ENCODE measurements at regions not wholly inside any gene's neighbourhood (a gene's known extent, or its start where the extent isn't known, plus 50 kb on each side); places are given as distances from the start of the nearest gene placed in this dataset.

GRCh38 chr2:207459990-207460757, 69.6 kb upstream of the CREB1 start:
- DNase-seq: no peak

DNA sequence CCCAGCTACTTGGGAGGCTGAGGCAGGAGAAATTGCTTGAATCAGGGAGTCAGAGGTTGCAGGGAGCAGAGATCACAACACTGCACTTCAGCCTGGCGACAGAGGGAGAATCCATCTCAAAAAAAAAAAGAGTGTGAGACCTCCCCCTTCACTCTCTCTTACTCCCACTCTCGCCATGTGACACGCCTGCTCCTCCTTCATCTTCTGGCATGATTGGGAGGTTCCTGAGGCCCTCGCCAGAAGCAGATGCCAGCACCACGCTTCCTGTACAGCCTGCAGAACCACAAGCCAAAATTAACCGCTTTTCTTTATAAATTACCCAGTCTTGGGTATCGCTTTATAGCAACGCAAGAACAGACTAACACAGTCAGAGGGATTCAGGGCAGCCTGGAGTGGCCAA, 66.3 kb upstream of the CREB1 start:
- peak; percentile 27 for DNase-seq

GRCh38 chr2:207464007-207464406, 65.8 kb upstream of the CREB1 start:
- DNase-seq: no peak

- no peak for DNase-seq
These were observed 63.9 kb upstream of the CREB1 start for GRCh38 chr2:207465894-207466293.

DNA sequence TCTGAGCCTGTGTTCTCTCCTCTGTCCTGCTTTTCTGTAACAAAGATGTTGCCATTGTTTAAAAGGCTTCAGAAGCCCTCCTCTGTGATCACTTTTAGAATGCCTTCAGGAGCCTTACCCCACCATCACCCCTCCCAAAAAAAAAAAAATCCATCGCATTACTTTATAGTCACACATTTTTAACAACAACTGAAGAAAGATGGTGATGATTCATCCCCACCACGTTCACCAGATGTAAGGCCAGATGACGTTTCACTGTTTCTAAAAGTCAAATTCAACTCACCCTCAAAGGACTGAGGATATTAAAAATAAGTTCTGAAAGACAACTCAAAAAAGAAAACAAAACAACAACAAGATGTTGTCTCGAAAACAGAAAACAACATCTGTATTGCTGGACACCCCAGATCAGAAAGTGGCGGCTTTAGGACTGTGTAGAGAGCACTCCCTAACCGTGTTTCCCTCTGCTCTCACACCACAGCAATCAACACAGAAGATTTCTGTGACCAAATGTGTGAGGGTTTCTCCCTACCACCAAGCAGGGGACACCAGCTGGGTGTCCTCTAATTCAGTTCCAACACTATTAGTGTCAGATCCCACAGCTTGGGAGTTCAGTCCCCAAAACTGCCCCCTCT, 61.9 kb upstream of the CREB1 start:
- no peak for DNase-seq

DNA sequence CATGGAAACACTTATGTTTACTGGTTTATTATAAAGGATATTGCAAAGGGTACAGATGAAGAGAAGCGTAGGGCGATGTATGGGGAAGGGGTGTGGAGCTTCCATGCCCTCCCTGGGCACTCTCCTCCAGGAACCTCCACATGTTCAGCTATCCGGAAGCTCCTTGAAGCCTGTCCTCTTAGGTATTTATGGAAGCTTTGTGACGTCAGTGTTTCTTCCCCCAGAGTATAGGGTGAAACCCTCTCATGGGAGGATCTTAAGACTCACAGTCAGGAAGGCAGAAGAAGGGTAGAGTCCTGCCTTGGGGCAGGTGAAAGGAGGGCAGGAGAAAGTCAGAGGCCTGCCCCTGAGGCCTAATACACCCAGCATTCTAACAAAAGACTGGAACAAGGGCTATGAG, 61.3 kb upstream of the CREB1 start:
- no peak for DNase-seq

DNA sequence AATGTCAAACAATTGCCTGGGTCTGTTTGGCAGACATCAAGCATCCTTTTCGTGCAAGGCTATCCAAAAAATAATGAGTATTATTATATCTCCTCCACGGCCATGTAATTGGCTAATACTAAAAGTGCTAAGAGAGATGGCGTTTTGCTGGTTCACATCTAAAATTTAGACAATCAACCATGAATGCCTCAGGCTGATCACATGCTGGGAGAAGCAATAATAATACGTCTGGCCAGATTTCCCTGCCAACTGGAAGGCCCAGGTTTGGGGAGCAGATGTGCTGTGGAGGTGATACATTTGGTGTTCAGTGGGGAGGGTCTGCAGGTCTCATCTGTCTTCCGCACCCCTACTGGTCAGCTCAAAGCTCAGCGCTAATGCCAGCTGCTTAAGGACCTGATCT, 60.3 kb upstream of the CREB1 start:
- no peak for DNase-seq

GRCh38 chr2:207469943-207470729, 59.6 kb upstream of the CREB1 start:
- DNase-seq: no peak

GRCh38 chr2:207471261-207471660, 58.5 kb upstream of the CREB1 start:
- DNase-seq: no peak

GRCh38 chr2:207472343-207473048, 57.3 kb upstream of the CREB1 start:
- DNase-seq: no peak

- peak; percentile 90 for DNase-seq
These were observed 56.5 kb upstream of the CREB1 start for GRCh38 chr2:207473049-207473930.

DNA sequence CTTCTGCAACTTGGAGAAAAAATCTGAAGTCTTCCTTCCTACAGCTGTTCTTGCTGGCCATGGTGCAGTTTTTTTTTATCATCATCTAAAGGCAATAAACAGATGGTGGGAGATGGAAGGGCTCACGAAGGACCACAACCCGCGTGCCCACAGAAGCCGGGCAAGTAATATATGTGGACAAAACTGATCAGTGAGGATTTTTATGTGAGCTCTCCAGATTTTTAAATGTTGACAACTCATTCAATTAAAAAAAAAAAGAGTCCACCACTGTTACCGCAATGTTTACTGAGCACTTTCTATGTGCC, 55.9 kb upstream of the CREB1 start:
- no peak for DNase-seq

DNA sequence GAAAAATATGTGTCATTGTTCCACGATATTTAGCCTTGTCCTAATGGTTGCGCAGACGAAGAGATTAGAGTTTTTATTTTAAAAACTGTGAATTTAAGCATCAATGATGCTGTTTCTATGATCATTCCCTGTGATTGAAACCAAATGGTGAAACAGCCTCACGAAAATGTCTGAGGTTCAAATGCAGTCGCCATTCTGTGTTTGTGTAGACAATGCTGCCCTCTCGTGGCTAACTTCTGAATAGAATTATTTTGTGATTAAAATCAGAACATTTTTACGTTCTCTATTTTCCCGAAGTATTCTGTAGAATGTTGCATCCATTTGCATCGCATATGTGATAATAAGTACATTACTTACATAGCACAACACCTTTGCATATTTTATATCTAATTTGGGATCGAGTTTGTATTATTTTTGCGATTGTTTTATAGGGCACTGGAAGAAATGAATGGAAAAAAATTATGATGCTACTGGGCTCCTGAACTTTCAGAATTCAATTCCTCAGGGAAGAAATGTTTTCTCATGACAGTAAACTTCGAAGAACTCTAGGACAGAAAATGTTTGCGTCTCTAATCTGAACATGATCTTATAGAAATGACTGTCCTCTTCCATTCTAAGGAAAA, 54.8 kb upstream of the CREB1 start:
- peak; percentile 79 for DNase-seq

DNA sequence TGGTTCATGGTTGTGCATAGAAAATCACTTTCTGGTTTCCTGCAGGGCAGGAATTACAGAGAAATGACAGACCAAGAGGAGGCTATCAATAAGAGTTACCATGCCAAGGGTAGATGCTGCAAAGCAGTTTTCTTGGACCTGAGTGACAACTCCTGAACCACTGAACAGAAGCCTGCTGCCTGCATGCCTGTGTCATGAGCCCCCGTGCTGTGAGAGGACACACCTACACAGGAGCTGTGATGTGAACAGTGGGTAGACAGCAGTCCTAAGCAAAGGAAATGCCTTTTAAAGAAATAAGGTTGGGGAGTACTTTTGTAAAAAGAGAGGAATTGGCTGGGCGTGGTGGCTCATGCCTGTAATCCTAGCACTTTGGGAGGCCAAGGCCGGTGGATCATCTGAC, 54.2 kb upstream of the CREB1 start:
- DNase-seq: no peak

- DNase-seq: no peak
These were observed 51.9 kb upstream of the CREB1 start for GRCh38 chr2:207477896-207478295.

GRCh38 chr2:207478572-207478971, 51.2 kb upstream of the CREB1 start:
- DNase-seq: no peak

- no peak for DNase-seq
These were observed 50.5 kb upstream of the CREB1 start for GRCh38 chr2:207479198-207479785.
